IPS DF 4.7 (cell line): ENCODE measurements at regions not wholly inside any gene's neighbourhood (a gene's known extent, or its start where the extent isn't known, plus 50 kb on each side); places are given as distances from the start of the nearest gene placed in this dataset.

Source experiments
- DNase-seq: peaks from one replicate; pipeline ENCODE4 v3.0.0-alpha.2; 2013; ENCODE audit warnings: low spot score; ENCODE audit errors: extremely low read depth

GRCh38 chr7:52705768-52706167 lies 329.7 kb upstream of the POM121L12 start:
- no peak for DNase-seq

- no peak for DNase-seq
Measured at GRCh38 chr7:52700349-52700748, 335.1 kb upstream of the POM121L12 start.

GRCh38 chr7:52695973-52696595 lies 339.3 kb upstream of the POM121L12 start:
- no peak for DNase-seq

GRCh38 chr7:52691257-52691656 lies 344.2 kb upstream of the POM121L12 start:
- DNase-seq, result no peak

GRCh38 chr7:52689912-52690311 lies 345.5 kb upstream of the POM121L12 start:
- DNase-seq, result no peak

- DNase-seq, result no peak
Measured at GRCh38 chr7:52685333-52685732, 350.1 kb upstream of the POM121L12 start.

DNA sequence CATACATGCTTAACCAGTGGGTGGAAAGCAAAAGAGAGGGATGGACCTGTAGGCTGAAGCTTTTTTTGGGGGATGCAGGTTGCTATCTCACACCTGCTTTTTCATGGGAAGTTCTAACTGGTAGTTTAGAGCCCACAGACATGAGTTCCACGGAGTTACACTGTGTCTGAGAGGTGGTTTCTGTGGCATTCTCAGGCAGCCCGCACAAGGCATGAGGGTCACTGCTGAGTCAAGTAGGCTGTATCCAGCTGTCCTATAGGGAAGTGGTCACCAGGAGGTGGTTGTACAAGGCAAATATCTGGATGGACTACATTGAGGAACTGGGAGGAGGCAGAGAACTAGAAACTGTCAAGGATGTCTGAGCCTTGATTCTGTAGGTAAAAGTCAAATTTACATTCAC lies 351.0 kb upstream of the POM121L12 start:
- no peak for DNase-seq

DNA sequence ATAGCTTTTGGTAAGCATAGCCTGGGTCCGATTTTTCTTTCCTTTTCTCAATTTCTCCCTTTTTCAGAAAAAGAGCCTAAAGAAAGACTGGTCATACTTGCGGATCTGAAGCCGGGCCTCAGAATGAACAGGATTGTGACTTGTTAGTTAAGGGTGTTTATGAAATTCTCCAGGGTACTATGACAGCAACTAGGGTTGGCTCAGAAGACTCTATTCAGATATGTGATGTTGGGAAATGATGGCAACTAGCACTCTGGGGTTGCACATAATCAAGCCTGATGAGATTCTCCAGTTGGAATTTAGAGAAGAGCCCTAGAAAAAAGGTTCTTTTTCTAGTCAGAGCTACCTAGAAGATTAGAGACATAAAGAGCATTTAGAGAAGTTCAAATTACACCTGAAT lies 352.4 kb upstream of the POM121L12 start:
- DNase-seq, result no peak

- DNase-seq, result no peak
Measured at GRCh38 chr7:52670608-52671225, 364.7 kb upstream of the POM121L12 start.

DNA sequence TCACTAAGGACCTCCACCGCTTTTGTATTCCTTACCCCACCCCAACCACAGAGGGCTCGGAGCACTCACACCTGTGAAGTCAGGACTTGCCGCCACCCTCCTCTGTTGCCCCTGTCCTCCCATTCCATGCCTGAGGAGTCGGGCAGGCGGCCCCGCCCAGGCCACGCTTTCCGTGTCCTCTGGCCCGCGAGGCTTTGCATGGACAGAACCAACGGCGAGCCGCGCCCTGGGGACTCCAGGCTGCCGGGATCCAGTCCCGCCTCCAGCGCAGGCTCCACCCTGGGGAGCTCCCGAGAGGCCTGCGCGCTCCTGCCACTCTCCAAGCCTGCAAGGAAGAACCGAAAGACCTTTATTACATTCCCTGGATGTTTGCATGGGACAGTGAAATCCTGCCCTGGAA lies 366.4 kb upstream of the POM121L12 start:
- no peak for DNase-seq

- DNase-seq, result no peak
Measured at GRCh38 chr7:52668435-52668834, 367.0 kb upstream of the POM121L12 start.

- DNase-seq, result no peak
Measured at GRCh38 chr7:52659178-52659577, 376.3 kb upstream of the POM121L12 start.

- DNase-seq, result no peak
Measured at GRCh38 chr7:52656098-52656497, 379.3 kb upstream of the POM121L12 start.

- no peak for DNase-seq
Measured at GRCh38 chr7:52652621-52653020, 382.8 kb upstream of the POM121L12 start.

DNA sequence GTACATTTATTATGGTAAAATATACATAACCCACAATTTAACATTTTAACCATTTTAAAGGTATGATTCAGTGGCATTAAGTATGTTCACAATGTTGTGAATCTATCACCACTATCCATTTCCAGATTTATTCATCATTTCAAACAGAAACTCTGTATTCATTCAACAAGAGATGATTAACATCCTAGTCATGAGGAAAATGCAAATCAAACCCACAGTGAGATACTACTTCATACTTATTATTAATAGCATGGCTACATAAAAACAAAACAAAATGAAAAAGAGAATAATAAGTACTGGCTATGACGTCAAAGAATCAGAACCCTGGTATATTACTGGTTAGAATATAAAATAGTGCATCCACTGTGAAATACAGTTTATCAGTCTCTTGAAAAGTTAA lies 386.6 kb upstream of the POM121L12 start:
- no peak for DNase-seq

DNA sequence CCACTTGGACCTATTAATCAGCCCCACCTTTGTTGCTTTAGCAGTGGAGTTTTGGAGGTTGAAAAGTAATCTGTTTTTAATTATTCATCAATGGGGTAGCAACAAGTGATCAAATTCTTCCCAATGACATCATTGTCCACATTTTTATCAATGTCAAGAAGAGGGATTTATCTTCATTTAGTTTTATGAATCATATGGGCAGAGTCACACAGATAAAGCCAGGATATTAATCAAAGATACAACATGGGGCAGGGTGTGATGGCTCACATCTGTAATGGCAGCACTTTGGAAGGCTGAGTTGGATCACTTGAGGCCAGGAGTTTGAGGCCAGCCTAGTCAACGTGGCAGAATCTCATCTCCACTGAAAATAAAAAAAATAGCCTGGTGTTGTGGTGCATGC lies 388.4 kb upstream of the POM121L12 start:
- DNase-seq, result no peak

DNA sequence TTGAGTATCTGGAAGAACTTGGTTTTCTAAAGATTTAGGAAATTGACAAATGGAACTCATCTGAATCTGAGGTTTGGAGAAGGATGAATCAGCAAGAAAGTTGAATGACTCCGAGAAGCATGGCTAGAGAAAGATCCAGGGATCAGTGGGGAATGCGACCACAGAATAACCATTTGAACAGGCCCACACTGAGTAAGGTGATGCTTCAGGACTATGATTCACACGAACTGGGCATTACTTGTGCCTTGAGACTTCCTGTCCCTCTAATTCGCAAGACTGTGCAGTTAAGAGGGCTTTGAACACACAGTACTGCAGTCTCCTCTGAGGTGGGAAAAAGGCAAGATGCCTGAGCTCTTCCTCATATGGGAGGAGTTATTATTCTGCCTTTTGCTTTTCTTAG lies 395.5 kb upstream of the POM121L12 start:
- DNase-seq, result no peak

DNA sequence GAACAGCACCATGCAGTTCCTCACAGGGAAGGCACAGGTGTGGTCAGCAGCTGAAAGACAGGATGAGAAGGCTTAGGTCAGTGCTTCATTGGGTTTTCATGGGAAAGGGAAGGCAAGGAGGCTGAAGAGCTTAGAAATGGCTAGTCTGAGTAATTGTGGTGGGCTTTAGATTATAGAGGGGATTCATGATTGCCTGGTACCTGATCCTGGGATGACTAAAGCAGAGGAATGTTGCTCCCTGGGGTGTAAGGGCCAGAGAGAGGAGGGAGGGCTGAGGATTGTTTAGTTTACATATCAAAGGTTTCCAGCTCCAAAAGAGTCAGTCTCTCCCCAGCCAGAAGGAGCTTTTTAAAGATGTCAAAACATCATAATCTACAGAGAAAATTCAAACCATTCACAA lies 396.3 kb upstream of the POM121L12 start:
- no peak for DNase-seq

DNA sequence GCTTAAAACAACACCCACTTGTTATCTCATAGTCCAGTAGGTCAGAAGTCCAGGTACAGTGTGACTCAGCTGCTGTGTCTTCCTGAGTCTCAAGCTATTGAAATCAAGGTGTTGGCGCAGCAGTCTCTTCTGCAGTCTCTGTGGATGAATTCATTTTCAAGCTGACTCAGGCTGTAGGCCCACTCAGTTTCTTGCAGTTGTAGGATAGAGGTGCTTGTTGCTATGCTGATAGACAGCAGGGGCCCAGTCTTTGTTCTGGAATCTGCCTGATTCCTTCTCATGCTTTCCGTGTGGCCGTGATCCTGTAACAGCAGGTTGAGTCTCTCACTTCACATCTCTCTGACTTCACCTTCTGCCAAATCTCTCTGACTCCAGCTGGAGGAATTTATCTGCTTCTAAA lies 400.4 kb upstream of the POM121L12 start:
- DNase-seq, result no peak

DNA sequence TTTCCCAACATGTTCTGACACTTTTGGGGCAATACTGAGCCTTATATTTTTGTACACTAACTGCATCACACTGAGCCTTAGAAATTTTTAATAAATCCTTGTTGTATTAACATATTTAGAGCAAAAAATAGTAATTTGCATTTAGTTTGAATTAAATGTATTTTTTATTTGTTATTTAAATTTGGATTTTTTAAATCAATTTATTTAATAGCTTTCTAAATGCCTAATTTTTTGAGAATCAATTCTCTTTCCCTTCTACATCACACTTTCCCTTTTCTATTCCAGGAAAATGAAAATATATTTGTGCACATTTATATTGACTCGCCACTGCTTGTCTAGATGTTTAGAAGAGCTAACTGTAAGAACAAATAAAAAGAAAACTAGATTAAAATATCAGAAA lies 414.6 kb upstream of the POM121L12 start:
- DNase-seq, result no peak

DNA sequence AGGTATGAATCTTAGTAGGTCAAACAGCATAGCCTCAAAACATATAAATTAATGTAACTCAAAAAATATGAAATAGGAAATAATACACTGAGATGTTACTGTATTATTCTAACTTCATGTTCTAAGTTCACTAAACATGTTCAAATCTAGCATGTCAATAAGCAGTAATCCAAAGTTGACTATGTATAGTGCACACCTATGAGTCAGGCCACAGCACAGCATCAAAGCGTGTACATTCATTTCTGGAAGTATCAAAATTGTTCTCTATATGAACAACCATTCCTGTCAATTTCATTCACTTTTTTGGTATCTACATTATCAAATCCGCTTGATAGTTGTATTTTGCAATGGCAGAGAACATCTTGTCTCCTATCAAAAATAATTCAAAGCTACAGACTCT lies 418.9 kb upstream of the POM121L12 start:
- no peak for DNase-seq

DNA sequence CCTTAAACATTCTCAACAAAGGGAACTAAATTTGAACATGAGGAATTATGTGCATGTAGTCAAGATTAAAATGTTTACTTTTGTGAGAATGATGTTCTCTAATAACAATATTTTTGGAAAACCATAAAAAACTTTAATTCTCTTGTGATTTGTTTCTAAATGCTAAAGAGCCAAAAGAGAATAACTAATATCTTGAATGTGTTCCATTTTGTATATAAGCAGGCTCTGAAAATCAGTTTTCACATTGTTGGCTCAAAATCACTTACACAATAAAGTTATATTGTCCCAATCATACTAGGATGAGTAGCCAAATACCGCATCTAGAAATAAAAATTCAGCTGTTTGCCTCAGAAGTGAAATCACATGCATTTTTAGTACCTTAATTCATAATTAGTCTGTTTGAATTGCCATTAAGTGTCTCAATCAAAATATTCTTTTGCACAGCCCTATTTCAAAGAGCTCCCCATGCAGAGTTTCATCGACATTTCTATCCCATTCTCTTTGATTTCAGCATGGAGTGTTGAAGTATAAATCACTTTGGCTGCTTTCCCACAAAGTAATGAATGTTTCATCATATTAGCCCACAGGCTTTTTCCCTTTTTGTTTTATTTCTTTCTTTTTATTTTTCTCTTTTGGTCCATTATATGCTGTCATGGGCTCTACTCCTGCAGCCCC lies 420.3 kb upstream of the POM121L12 start:
- no peak for DNase-seq

- no peak for DNase-seq
Measured at GRCh38 chr7:52609511-52609910, 425.9 kb upstream of the POM121L12 start.
